ENCODE measurements at regions not wholly inside any gene's neighbourhood (a gene's known extent, or its start where the extent isn't known, plus 50 kb on each side); places are given as distances from the start of the nearest gene placed in this dataset.
"Not testable (repeated sequence)": the region's sequence is repeated elsewhere in the genome, so short reads cannot be mapped to it uniquely, and the experiment has no call there.

GRCh38 chr12:59345406-59345805, 250.4 kb upstream of the SLC16A7 start:
- no peaks in the 10 kb centered on the region for H3K4me1 ChIP-seq (ENCODE audit: control insufficient read depth in 1 of 2, insufficient read depth in 1 of 2, low read depth in 1 of 2, low read length in 1 of 2)
- no peaks in the 10 kb centered on the region for H3K9me3 ChIP-seq
- no peak overlapping the region for H3K4me3 ChIP-seq (ENCODE audit: low read depth in 1 of 2, low read length in 1 of 2)
- no peak overlapping the region for H3K27ac ChIP-seq
- TF ChIP-seq CTCF (IDR thresholded peaks at IDR 0.05) = no peak
- no peaks in the 10 kb centered on the region for H3K27me3 ChIP-seq
- no peaks in the 10 kb centered on the region for H3K36me3 ChIP-seq

- Histone ChIP-seq H3K27me3 (no peaks in the 10 kb centered on the region), H3K9me3 (no peaks in the 10 kb centered on the region), H3K27ac (no peak overlapping the region), H3K36me3 (no peaks in the 10 kb centered on the region), H3K4me1 (ENCODE audit: control insufficient read depth in 1 of 2, insufficient read depth in 1 of 2, low read depth in 1 of 2, low read length in 1 of 2) (no peaks in the 10 kb centered on the region), H3K4me3 (ENCODE audit: low read depth in 1 of 2, low read length in 1 of 2) (no peak overlapping the region)
- TF ChIP-seq CTCF (IDR thresholded peaks at IDR 0.05) = no peak
These were observed 251.6 kb upstream of the SLC16A7 start for GRCh38 chr12:59344224-59344623.

GRCh38 chr12:59329462-59329861, 266.4 kb upstream of the SLC16A7 start:
- H3K9me3 ChIP-seq = no peaks in the 10 kb centered on the region
- H3K27ac ChIP-seq = no peak overlapping the region
- H3K4me3 ChIP-seq (ENCODE audit: low read depth in 1 of 2, low read length in 1 of 2) = no peak overlapping the region
- H3K4me1 ChIP-seq (ENCODE audit: control insufficient read depth in 1 of 2, insufficient read depth in 1 of 2, low read depth in 1 of 2, low read length in 1 of 2) = no peaks in the 10 kb centered on the region
- H3K36me3 ChIP-seq = no peaks in the 10 kb centered on the region
- TF ChIP-seq CTCF (IDR thresholded peaks at IDR 0.05) = no peak
- no peaks in the 10 kb centered on the region for H3K27me3 ChIP-seq

GRCh38 chr12:59328395-59329075, 267.3 kb upstream of the SLC16A7 start:
- not testable (repeated sequence) for H3K27me3 ChIP-seq, H3K36me3 ChIP-seq, H3K27ac ChIP-seq

GRCh38 chr12:59326457-59326856, 269.4 kb upstream of the SLC16A7 start:
- H3K4me1 ChIP-seq (ENCODE audit: control insufficient read depth in 1 of 2, insufficient read depth in 1 of 2, low read depth in 1 of 2, low read length in 1 of 2); H3K4me3 ChIP-seq (ENCODE audit: low read depth in 1 of 2, low read length in 1 of 2); H3K36me3 ChIP-seq; H3K9me3 ChIP-seq; H3K27ac ChIP-seq; H3K27me3 ChIP-seq: not testable (repeated sequence)

More at GRCh38 chr12:59328395-59329075, 267.3 kb upstream of the SLC16A7 start:
- not testable (repeated sequence) for H3K4me1 ChIP-seq (ENCODE audit: control insufficient read depth in 1 of 2, insufficient read depth in 1 of 2, low read depth in 1 of 2, low read length in 1 of 2); H3K4me3 ChIP-seq (ENCODE audit: low read depth in 1 of 2, low read length in 1 of 2); H3K9me3 ChIP-seq

GRCh38 chr12:59322473-59322872, 273.4 kb upstream of the SLC16A7 start:
- no peak overlapping the region for H3K4me3 ChIP-seq (ENCODE audit: low read depth in 1 of 2, low read length in 1 of 2)
- TF ChIP-seq CTCF (IDR thresholded peaks at IDR 0.05) = no peak
- no peaks in the 10 kb centered on the region for H3K4me1 ChIP-seq (ENCODE audit: control insufficient read depth in 1 of 2, insufficient read depth in 1 of 2, low read depth in 1 of 2, low read length in 1 of 2)
- H3K27me3 ChIP-seq = no peaks in the 10 kb centered on the region
- no peaks in the 10 kb centered on the region for H3K9me3 ChIP-seq
- H3K36me3 ChIP-seq = no peaks in the 10 kb centered on the region
- H3K27ac ChIP-seq = no peak overlapping the region
